ENCODE measurements at regions not wholly inside any gene's neighbourhood (a gene's known extent, or its start where the extent isn't known, plus 50 kb on each side); places are given as distances from the start of the nearest gene placed in this dataset.

GRCh38 chr1:219090607-219091006, 83.1 kb upstream of the LYPLAL1 start:
- no peaks in the 10 kb centered on the region for H3K79me1 ChIP-seq (replicated peaks; ENCODE audit: low read length, poor library complexity, severe bottlenecking)
- H2AFZ ChIP-seq (ENCODE audit: low read depth, low read length), result no peak overlapping the region
- H3K4ac ChIP-seq (ENCODE audit: low read depth in 1 of 2, low read length in 2 of 2), result no peak overlapping the region
- peaks cover 4% of the 10 kb centered on the region for H3K4me1 ChIP-seq (ENCODE audit: control insufficient read depth, insufficient read depth, low read depth, low read length)
- no peak overlapping the region for H3K14ac ChIP-seq (ENCODE audit: low read length in 2 of 2)
- no peak for DNase-seq
- no peak overlapping the region for H2BK120ac ChIP-seq (ENCODE audit: low read depth, low read length)
- no peak overlapping the region for H3K4me2 ChIP-seq (ENCODE audit: low read length, poor library complexity, severe bottlenecking)
- no peak overlapping the region for H2BK5ac ChIP-seq (ENCODE audit: low read depth, low read length, poor library complexity, severe bottlenecking)
- no peak overlapping the region for H3K27ac ChIP-seq (ENCODE audit: low read length, poor library complexity, severe bottlenecking)
- no peak overlapping the region for H3K18ac ChIP-seq (ENCODE audit: low read depth in 1 of 2, low read length in 2 of 2)
- H2AK5ac ChIP-seq (ENCODE audit: low read length, severe bottlenecking), result no peak overlapping the region
- H4K91ac ChIP-seq (ENCODE audit: low read length), result no peak overlapping the region
- H3K36me3 ChIP-seq (ENCODE audit: control insufficient read depth in 1 of 2, insufficient read depth in 2 of 2, low read depth in 1 of 2, low read length in 2 of 2), result no peaks in the 10 kb centered on the region
- H2BK15ac ChIP-seq (ENCODE audit: low read depth, poor library complexity, severe bottlenecking), result no peak overlapping the region
- no peak overlapping the region for H2BK12ac ChIP-seq (ENCODE audit: low read length in 2 of 2)
- H3K9ac ChIP-seq (ENCODE audit: low read length), result no peak overlapping the region
- WGBS, result no CpG with 5 or more reads among the region's 1 CpG
- no peak overlapping the region for H3K23ac ChIP-seq (ENCODE audit: low read length in 2 of 2)
- H4K8ac ChIP-seq (ENCODE audit: low read length), result no peak overlapping the region
- no peaks in the 10 kb centered on the region for H3K9me3 ChIP-seq (ENCODE audit: control insufficient read depth, low read length)
- H3K27me3 ChIP-seq (ENCODE audit: control insufficient read depth in 1 of 2, insufficient read depth in 1 of 2, low read length in 2 of 2), result no peaks in the 10 kb centered on the region
- peak overlapping the region in 1 of 2 experiments; percentile 35 for H3K4me3 ChIP-seq (ENCODE audit: insufficient read depth in 1 of 2, low read depth in 1 of 2, low read length in 2 of 2)

DNA sequence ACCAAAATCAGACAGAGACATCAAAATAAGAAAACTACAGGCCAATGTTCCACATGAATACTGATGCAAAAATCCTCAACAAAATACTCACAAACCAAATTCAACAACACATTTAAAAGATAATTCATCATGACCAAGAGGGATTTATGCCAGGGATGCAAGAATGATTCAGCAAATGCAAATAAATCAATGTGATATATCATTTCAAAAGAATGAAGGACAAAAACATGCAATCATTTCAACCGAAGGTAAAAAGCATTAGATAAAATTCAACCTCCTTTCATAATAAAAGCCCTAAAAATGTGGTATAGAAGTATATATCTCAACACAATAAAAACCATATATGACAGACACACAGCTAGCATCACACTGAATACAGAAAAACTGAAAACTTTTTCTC, 81.5 kb upstream of the LYPLAL1 start:
- Histone ChIP-seq H2BK15ac (ENCODE audit: low read depth, poor library complexity, severe bottlenecking) (no peak overlapping the region), H3K4ac (ENCODE audit: low read depth in 1 of 2, low read length in 2 of 2) (no peak overlapping the region), H4K8ac (ENCODE audit: low read length) (no peak overlapping the region), H3K9ac (ENCODE audit: low read length) (peak overlapping the region; percentile 40), H4K91ac (ENCODE audit: low read length) (no peak overlapping the region), H3K23ac (ENCODE audit: low read length in 2 of 2) (no peak overlapping the region), H3K27me3 (ENCODE audit: control insufficient read depth in 1 of 2, insufficient read depth in 1 of 2, low read length in 2 of 2) (no peaks in the 10 kb centered on the region), H3K14ac (ENCODE audit: low read length in 2 of 2) (no peak overlapping the region), H3K4me2 (ENCODE audit: low read length, poor library complexity, severe bottlenecking) (no peak overlapping the region), H3K4me1 (ENCODE audit: control insufficient read depth, insufficient read depth, low read depth, low read length) (peaks cover 4% of the 10 kb centered on the region), H3K79me1 (replicated peaks; ENCODE audit: low read length, poor library complexity, severe bottlenecking) (no peaks in the 10 kb centered on the region), H2BK120ac (ENCODE audit: low read depth, low read length) (no peak overlapping the region), H3K18ac (ENCODE audit: low read depth in 1 of 2, low read length in 2 of 2) (no peak overlapping the region), H3K9me3 (ENCODE audit: control insufficient read depth, low read length) (no peaks in the 10 kb centered on the region), H3K27ac (ENCODE audit: low read length, poor library complexity, severe bottlenecking) (no peak overlapping the region), H2AFZ (ENCODE audit: low read depth, low read length) (no peak overlapping the region), H2AK5ac (ENCODE audit: low read length, severe bottlenecking) (no peak overlapping the region), H2BK5ac (ENCODE audit: low read depth, low read length, poor library complexity, severe bottlenecking) (no peak overlapping the region), H2BK12ac (ENCODE audit: low read length in 2 of 2) (no peak overlapping the region), H3K36me3 (ENCODE audit: control insufficient read depth in 1 of 2, insufficient read depth in 2 of 2, low read depth in 1 of 2, low read length in 2 of 2) (no peaks in the 10 kb centered on the region), H3K4me3 (ENCODE audit: insufficient read depth in 1 of 2, low read depth in 1 of 2, low read length in 2 of 2) (no peak overlapping the region)
- DNase-seq, result no peak
- WGBS, result no CpG with 5 or more reads among the region's 1 CpG

- Histone ChIP-seq H3K4me3 (ENCODE audit: insufficient read depth in 1 of 2, low read depth in 1 of 2, low read length in 2 of 2) (no peak overlapping the region), H3K27me3 (ENCODE audit: control insufficient read depth in 1 of 2, insufficient read depth in 1 of 2, low read length in 2 of 2) (no peaks in the 10 kb centered on the region), H3K27ac (ENCODE audit: low read length, poor library complexity, severe bottlenecking) (no peak overlapping the region), H3K23ac (ENCODE audit: low read length in 2 of 2) (no peak overlapping the region), H2BK15ac (ENCODE audit: low read depth, poor library complexity, severe bottlenecking) (no peak overlapping the region), H2BK120ac (ENCODE audit: low read depth, low read length) (no peak overlapping the region), H3K9me3 (ENCODE audit: control insufficient read depth, low read length) (no peaks in the 10 kb centered on the region), H4K91ac (ENCODE audit: low read length) (no peak overlapping the region), H3K14ac (ENCODE audit: low read length in 2 of 2) (no peak overlapping the region), H2BK5ac (ENCODE audit: low read depth, low read length, poor library complexity, severe bottlenecking) (no peak overlapping the region), H3K4me1 (ENCODE audit: control insufficient read depth, insufficient read depth, low read depth, low read length) (no peaks in the 10 kb centered on the region), H3K9ac (ENCODE audit: low read length) (no peak overlapping the region), H2AFZ (ENCODE audit: low read depth, low read length) (no peak overlapping the region), H3K4ac (ENCODE audit: low read depth in 1 of 2, low read length in 2 of 2) (no peak overlapping the region), H4K8ac (ENCODE audit: low read length) (no peak overlapping the region), H2BK12ac (ENCODE audit: low read length in 2 of 2) (no peak overlapping the region), H3K4me2 (ENCODE audit: low read length, poor library complexity, severe bottlenecking) (no peak overlapping the region), H3K36me3 (ENCODE audit: control insufficient read depth in 1 of 2, insufficient read depth in 2 of 2, low read depth in 1 of 2, low read length in 2 of 2) (no peaks in the 10 kb centered on the region), H3K79me1 (replicated peaks; ENCODE audit: low read length, poor library complexity, severe bottlenecking) (no peaks in the 10 kb centered on the region), H2AK5ac (ENCODE audit: low read length, severe bottlenecking) (no peak overlapping the region), H3K18ac (ENCODE audit: low read depth in 1 of 2, low read length in 2 of 2) (no peak overlapping the region)
- no peak for DNase-seq
- WGBS, result no CpG with 5 or more reads among the region's 1 CpG
Measured at GRCh38 chr1:219099307-219099706, 74.4 kb upstream of the LYPLAL1 start.

DNA sequence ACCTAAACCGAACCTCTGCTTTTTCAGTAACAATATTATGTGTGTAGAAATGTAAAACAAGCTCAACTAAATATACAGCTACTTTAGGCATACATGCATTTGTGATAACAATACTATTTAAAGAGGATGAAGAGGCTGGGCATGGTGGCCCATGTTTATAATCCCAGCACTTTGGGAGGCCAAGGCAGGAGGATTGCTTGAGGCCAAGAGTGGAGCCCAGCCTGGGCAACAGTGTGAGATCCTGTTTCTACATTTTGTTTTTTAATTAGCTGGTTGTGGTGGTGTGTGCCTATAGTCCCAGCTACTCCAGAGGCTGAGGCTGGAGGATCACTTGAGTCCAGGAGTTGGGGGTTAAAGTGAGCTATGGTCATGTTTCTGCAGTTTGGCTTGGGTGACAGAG, 73.6 kb upstream of the LYPLAL1 start:
- Histone ChIP-seq H2BK120ac (ENCODE audit: low read depth, low read length) (no peak overlapping the region), H2BK12ac (ENCODE audit: low read length in 2 of 2) (no peak overlapping the region), H3K4me1 (ENCODE audit: control insufficient read depth, insufficient read depth, low read depth, low read length) (no peaks in the 10 kb centered on the region), H2BK5ac (ENCODE audit: low read depth, low read length, poor library complexity, severe bottlenecking) (no peak overlapping the region), H4K8ac (ENCODE audit: low read length) (no peak overlapping the region), H3K36me3 (ENCODE audit: control insufficient read depth in 1 of 2, insufficient read depth in 2 of 2, low read depth in 1 of 2, low read length in 2 of 2) (no peaks in the 10 kb centered on the region), H4K91ac (ENCODE audit: low read length) (no peak overlapping the region), H2BK15ac (ENCODE audit: low read depth, poor library complexity, severe bottlenecking) (no peak overlapping the region), H2AFZ (ENCODE audit: low read depth, low read length) (no peak overlapping the region), H3K4ac (ENCODE audit: low read depth in 1 of 2, low read length in 2 of 2) (no peak overlapping the region), H3K4me3 (ENCODE audit: insufficient read depth in 1 of 2, low read depth in 1 of 2, low read length in 2 of 2) (no peak overlapping the region), H3K9ac (ENCODE audit: low read length) (no peak overlapping the region), H3K14ac (ENCODE audit: low read length in 2 of 2) (no peak overlapping the region), H3K27ac (ENCODE audit: low read length, poor library complexity, severe bottlenecking) (no peak overlapping the region), H3K9me3 (ENCODE audit: control insufficient read depth, low read length) (no peaks in the 10 kb centered on the region), H3K23ac (ENCODE audit: low read length in 2 of 2) (no peak overlapping the region), H3K79me1 (replicated peaks; ENCODE audit: low read length, poor library complexity, severe bottlenecking) (no peaks in the 10 kb centered on the region), H3K27me3 (ENCODE audit: control insufficient read depth in 1 of 2, insufficient read depth in 1 of 2, low read length in 2 of 2) (no peaks in the 10 kb centered on the region), H3K4me2 (ENCODE audit: low read length, poor library complexity, severe bottlenecking) (no peak overlapping the region), H3K18ac (ENCODE audit: low read depth in 1 of 2, low read length in 2 of 2) (no peak overlapping the region), H2AK5ac (ENCODE audit: low read length, severe bottlenecking) (no peak overlapping the region)
- no CpG with 5 or more reads among the region's 1 CpG for WGBS
- DNase-seq, result no peak

Measured in mesenchymal stem cell (in vitro differentiated cells and primary cell).